Vagina (tissue), 2 donors: ENCODE measurements at regions not wholly inside any gene's neighbourhood (a gene's known extent, or its start where the extent isn't known, plus 50 kb on each side); places are given as distances from the start of the nearest gene placed in this dataset.

Experiments
- DNase-seq, 2 donors: peaks; one replicate each; pipeline ENCODE4 v3.0.0-alpha.2; 2017; ENCODE audit errors: extremely low spot score in 2 of 2
- H3K27ac ChIP-seq: fragments of 200-600 bp; sonication (generic); one replicate; pipeline ENCODE4 v1.5.1; 2019
- H3K27me3 ChIP-seq: fragments of 200-600 bp; sonication (generic); one replicate; pipeline ENCODE4 v1.5.1; 2019
- H3K36me3 ChIP-seq, 2 donors: fragments of 200-600 bp; sonication (generic); one replicate each; pipeline ENCODE4 v1.5.1; 2017 to 2019
- H3K4me1 ChIP-seq: fragments of 200-600 bp; sonication (generic); one replicate; pipeline ENCODE4 v1.5.1; 2019
- H3K4me3 ChIP-seq, 2 donors: fragments of 200-600 bp; sonication (generic); 1 replicate in 1 of 2; 2 replicates in 1 of 2; pipeline ENCODE4 v1.5.1; 2016 to 2019
- H3K9me3 ChIP-seq: fragments of 200-600 bp; sonication (generic); one replicate; pipeline ENCODE4 v1.5.1; 2019
- POLR2A ChIP-seq, 2 donors: fragments of 450-650 bp; IDR thresholded peaks; one replicate each; pipeline ENCODE4 v1.6.1; 2017; ENCODE audit warnings: antibody characterized with exemption in 2 of 2, mild to moderate bottlenecking in 2 of 2, moderate library complexity in 2 of 2
- POLR2AphosphoS5 ChIP-seq, 2 donors: sonication (generic); formaldehyde crosslinking; IDR thresholded peaks; one replicate each; pipeline ENCODE4 v1.9.0; 2017; ENCODE audit warnings: antibody characterized with exemption in 2 of 2, mild to moderate bottlenecking in 2 of 2, low read depth in 1 of 2; ENCODE audit not compliant: insufficient read depth in 1 of 2
- intact Hi-C: fragments of 100-400 bp; cut with DNase I; formaldehyde crosslinking; loops from one replicate; pipeline ENCODE4 v1.15.1; 2023
- TF ChIP-seq, protein P1 (sequence below), 3 experiments: fragments of 450-650 bp in 2 of 3; fragments of 200-600 bp in 1 of 3; sonication (generic) in 1 of 3; IDR thresholded peaks; one replicate each; pipeline ENCODE4 v1.5.1; 2017 to 2019; ENCODE audit warnings: antibody characterized with exemption in 3 of 3, mild to moderate bottlenecking in 2 of 3, moderate library complexity in 2 of 3

- H3K4me3 ChIP-seq = no peak overlapping the region
- no peaks in the 10 kb centered on the region for H3K9me3 ChIP-seq
- TF ChIP-seq POLR2A (IDR thresholded peaks at IDR 0.05) (no peak), POLR2AphosphoS5 (IDR thresholded peaks at IDR 0.05; ENCODE audit: insufficient read depth in 1 of 2, low read depth in 1 of 2) (no peak)
- TF ChIP-seq, protein P1, sequence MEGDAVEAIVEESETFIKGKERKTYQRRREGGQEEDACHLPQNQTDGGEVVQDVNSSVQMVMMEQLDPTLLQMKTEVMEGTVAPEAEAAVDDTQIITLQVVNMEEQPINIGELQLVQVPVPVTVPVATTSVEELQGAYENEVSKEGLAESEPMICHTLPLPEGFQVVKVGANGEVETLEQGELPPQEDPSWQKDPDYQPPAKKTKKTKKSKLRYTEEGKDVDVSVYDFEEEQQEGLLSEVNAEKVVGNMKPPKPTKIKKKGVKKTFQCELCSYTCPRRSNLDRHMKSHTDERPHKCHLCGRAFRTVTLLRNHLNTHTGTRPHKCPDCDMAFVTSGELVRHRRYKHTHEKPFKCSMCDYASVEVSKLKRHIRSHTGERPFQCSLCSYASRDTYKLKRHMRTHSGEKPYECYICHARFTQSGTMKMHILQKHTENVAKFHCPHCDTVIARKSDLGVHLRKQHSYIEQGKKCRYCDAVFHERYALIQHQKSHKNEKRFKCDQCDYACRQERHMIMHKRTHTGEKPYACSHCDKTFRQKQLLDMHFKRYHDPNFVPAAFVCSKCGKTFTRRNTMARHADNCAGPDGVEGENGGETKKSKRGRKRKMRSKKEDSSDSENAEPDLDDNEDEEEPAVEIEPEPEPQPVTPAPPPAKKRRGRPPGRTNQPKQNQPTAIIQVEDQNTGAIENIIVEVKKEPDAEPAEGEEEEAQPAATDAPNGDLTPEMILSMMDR (IDR thresholded peaks at IDR 0.05) = no peak
- intact Hi-C loops = no loop called here
- no peaks in the 10 kb centered on the region for H3K4me1 ChIP-seq
- no peak for DNase-seq
- no peak overlapping the region for H3K27ac ChIP-seq
- H3K27me3 ChIP-seq = no peaks in the 10 kb centered on the region
- H3K36me3 ChIP-seq = no peaks in the 10 kb centered on the region
Measured at GRCh38 chr14:86015511-86015910, 485.6 kb downstream of the FLRT2 start.

DNA sequence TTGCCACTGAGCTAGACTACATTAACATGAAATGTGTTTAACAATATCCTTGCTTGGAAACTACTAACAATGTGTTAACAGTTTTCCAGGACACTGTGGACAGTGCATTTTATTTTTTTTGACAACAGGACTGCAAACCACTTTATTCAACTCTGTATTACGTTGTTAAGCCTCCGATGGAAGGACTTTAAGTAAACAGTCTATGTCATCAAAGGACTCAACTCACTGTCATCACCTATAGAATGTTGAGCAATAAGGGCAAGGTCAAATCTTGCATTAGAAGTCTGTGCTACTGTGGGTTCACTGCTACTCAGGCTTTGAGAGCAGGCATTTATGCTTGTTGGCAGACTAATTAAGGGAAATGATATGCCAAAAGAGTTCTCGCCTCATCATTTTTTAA is 483.7 kb downstream of the FLRT2 start:
- intact Hi-C loops = no loop called here
- Histone ChIP-seq H3K36me3 (no peaks in the 10 kb centered on the region), H3K27ac (no peak overlapping the region), H3K9me3 (no peaks in the 10 kb centered on the region), H3K4me3 (no peak overlapping the region), H3K4me1 (no peaks in the 10 kb centered on the region), H3K27me3 (no peaks in the 10 kb centered on the region)
- DNase-seq = no peak
- TF ChIP-seq POLR2A (IDR thresholded peaks at IDR 0.05) (no peak), POLR2AphosphoS5 (IDR thresholded peaks at IDR 0.05; ENCODE audit: insufficient read depth in 1 of 2, low read depth in 1 of 2) (no peak)
- TF ChIP-seq, protein P1 (IDR thresholded peaks at IDR 0.05) = no peak

DNA sequence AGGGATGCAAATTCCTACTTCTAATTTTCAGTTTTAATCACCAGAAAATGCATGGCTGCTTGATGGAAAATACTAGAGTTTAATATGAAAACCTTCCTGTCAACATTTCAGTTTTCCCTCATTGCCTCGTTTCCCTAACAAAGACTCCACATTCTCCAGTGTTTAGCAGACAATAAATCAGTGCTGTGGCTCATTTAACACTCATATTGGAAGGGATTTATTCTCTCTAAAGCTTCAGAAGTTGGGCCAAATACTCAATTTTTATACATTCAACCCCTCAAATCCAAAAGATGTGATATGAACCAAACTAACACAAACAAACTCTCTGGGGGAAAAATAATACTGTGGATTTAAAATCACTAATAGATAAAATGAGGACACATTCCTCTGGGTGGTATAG is 482.5 kb downstream of the FLRT2 start:
- Histone ChIP-seq H3K27ac (no peak overlapping the region), H3K36me3 (no peaks in the 10 kb centered on the region), H3K27me3 (no peaks in the 10 kb centered on the region), H3K4me3 (no peak overlapping the region), H3K4me1 (no peaks in the 10 kb centered on the region), H3K9me3 (no peaks in the 10 kb centered on the region)
- no peak for DNase-seq
- TF ChIP-seq POLR2A (IDR thresholded peaks at IDR 0.05) (no peak), POLR2AphosphoS5 (IDR thresholded peaks at IDR 0.05; ENCODE audit: insufficient read depth in 1 of 2, low read depth in 1 of 2) (no peak)
- TF ChIP-seq, protein P1 (IDR thresholded peaks at IDR 0.05) = no peak
- intact Hi-C loops = no loop called here

- Histone ChIP-seq H3K27me3 (no peaks in the 10 kb centered on the region), H3K4me1 (no peaks in the 10 kb centered on the region), H3K27ac (no peak overlapping the region), H3K9me3 (no peaks in the 10 kb centered on the region), H3K4me3 (no peak overlapping the region), H3K36me3 (no peaks in the 10 kb centered on the region)
- intact Hi-C loops = no loop called here
- no peak for TF ChIP-seq POLR2A (IDR thresholded peaks at IDR 0.05)
- TF ChIP-seq POLR2AphosphoS5 (IDR thresholded peaks at IDR 0.05; ENCODE audit: insufficient read depth in 1 of 2, low read depth in 1 of 2) = no peak
- TF ChIP-seq, protein P1 (IDR thresholded peaks at IDR 0.05) = no peak
- no peak for DNase-seq
Measured at GRCh38 chr14:86003998-86004397, 474.1 kb downstream of the FLRT2 start.

DNA sequence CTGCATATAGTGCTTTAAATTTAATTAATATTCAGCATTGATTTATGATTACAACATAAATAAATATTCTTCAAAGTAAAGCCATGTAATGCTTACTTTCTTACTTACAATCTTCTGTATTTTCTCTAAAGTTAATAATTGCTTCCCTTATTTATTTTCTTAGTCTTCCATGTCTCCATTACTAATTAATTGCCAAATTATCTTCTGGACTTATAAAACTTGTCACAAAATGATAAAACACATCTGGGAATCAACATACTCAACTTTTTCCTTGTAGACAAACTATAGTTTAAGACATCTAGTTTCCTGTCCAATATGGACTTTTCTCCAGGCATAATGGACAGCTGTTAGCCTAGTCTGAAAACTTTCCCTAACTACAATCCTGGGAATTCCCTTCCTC is 466.6 kb downstream of the FLRT2 start:
- Histone ChIP-seq H3K4me3 (no peak overlapping the region), H3K9me3 (no peaks in the 10 kb centered on the region), H3K4me1 (no peaks in the 10 kb centered on the region), H3K27me3 (no peaks in the 10 kb centered on the region), H3K27ac (no peak overlapping the region), H3K36me3 (no peaks in the 10 kb centered on the region)
- intact Hi-C loops = no loop called here
- TF ChIP-seq, protein P1 (IDR thresholded peaks at IDR 0.05) = no peak
- TF ChIP-seq POLR2A (IDR thresholded peaks at IDR 0.05) (no peak), POLR2AphosphoS5 (IDR thresholded peaks at IDR 0.05; ENCODE audit: insufficient read depth in 1 of 2, low read depth in 1 of 2) (no peak)
- no peak for DNase-seq
